Activated naive CD8-positive, alpha-beta T cell treated with anti-CD3 and anti-CD28 coated beads, Interleukin-2, amount 50 U/mL, for 16 hours (primary cell): ENCODE measurements at regions not wholly inside any gene's neighbourhood (a gene's known extent, or its start where the extent isn't known, plus 50 kb on each side); places are given as distances from the start of the nearest gene placed in this dataset.
"Not testable (repeated sequence)": the region's sequence is repeated elsewhere in the genome, so short reads cannot be mapped to it uniquely, and the experiment has no call there.

Source experiments
- DNase-seq: peaks from one replicate; pipeline ENCODE4 v3.0.0-alpha.2; 2020; ENCODE audit warnings: low read depth, low spot score

DNA sequence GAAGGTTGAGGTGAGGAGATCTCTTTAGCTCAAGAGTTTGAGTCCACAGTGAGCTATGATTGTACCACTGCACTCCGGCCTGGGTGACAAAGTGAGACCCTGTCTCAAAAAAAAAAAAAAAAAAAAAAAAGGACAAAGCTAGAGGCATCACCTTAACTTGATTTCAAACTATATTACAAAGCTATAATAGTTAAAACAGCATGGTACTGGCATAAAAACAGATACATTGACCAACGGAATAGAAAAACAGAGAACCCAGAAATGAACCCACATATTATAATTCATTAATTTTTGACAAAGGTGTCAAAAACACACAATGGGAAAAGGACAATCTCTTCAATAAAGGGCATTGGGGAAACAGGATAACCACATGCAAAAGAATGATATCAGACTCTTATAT, 50.8 kb upstream of the MBOAT1 start:
- DNase-seq = no peak

DNA sequence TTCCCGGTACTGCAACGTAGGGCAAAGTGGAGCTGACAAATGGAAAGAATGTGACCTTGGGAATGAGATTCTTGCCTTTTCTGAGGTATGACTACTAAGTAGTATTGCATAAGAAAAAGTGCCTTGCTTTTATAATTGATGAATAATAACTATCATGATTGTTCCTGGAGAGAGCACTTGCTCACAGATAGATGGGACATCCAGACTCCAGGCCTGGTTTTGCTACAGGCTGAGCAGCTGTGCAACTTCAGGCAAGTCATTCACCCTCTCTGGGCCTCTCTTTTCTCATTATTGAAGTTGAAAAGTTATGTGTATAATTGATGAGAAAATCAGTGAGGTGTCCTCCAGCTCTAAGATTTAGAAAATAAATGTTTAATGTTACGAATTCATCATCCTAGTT, 53.6 kb upstream of the MBOAT1 start:
- DNase-seq = no peak

DNA sequence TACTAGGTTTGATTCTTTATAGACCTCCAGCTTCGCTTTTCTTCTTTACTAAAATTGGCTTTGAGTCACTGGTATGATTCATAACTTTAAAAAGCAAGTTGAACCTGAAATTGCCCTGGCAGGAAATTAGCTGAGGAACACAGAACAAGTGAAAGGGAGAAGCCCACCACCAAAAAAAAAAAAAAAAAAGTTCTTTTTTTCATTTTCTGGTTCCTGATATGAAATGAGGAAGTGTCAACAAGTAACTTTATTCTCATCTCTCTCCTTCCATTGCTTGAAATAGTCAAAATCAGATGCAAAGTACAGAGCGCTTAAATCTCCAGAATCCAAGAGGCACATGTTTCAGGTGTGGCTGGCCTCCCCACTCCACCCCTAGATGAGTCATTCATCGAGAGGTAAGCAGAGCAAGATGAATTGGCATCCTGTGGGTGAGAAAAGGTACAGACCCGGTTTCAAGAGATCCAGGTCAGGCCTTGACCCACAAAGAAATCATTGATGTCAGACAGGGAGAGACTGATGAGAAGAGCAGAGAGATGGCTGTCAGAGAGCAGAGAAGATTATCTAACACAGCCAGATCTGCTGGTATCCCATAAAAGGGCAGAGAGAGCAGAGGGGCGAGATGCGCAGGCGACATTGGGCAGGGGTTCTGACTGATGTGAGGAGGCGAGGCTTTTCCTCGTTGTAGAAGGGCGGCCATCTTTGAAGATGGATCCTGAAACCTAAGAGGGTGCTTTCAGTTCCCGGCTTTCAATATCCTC, 54.8 kb upstream of the MBOAT1 start:
- no peak for DNase-seq

GRCh38 chr6:20269181-20269580, 56.9 kb upstream of the MBOAT1 start:
- no peak for DNase-seq

DNA sequence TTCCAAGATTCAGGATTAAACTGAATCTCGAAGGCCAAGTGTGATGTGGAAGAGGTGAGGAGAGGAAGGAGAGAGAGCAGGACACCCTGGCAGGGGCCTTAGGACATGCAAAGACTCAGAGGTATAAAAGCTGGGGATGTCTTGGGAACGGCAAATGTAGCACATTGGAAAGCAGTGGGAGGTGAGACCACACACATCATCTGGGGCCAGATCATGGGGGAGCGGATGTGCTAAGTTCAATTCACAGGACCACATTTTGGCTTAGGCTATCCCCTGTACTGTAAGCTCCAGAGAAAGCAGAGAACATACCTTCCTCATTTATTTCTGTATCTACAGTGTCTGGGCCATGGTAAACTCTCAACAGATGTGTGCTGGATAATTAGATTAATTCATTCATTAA, 59.5 kb upstream of the MBOAT1 start:
- DNase-seq = no peak

GRCh38 chr6:20274137-20274536, 61.9 kb upstream of the MBOAT1 start:
- no peak for DNase-seq

GRCh38 chr6:20275837-20276236, 63.6 kb upstream of the MBOAT1 start:
- DNase-seq = not testable (repeated sequence)

- DNase-seq = not testable (repeated sequence)
These were observed 65.5 kb upstream of the MBOAT1 start for GRCh38 chr6:20277724-20278123.

- DNase-seq = no peak
These were observed 66.8 kb upstream of the MBOAT1 start for GRCh38 chr6:20279051-20279450.

GRCh38 chr6:20279608-20280287, 67.5 kb upstream of the MBOAT1 start:
- no peak for DNase-seq

DNA sequence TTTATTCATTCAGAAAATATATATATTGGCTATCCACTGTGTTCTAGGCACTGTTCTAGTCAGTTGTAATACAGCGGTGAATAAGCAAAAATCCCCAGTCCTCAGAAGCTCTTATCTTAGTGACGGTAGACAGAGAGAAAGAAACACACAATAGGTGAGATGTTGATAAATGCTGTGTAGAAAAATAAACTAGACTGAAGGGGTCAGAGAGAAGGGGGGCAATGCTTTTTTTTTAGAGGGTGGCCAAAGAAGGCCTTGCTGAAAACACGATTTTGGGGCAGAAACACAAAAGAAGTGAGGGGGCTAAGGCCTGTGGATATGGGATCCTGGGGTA, 68.0 kb upstream of the MBOAT1 start:
- no peak for DNase-seq

- DNase-seq = no peak
These were observed 72.4 kb upstream of the MBOAT1 start for GRCh38 chr6:20284672-20285071.

- no peak for DNase-seq
These were observed 74.8 kb upstream of the MBOAT1 start for GRCh38 chr6:20286968-20287565.

GRCh38 chr6:20291764-20292580, 79.7 kb upstream of the MBOAT1 start:
- peak; percentile 56 for DNase-seq

- DNase-seq = no peak
These were observed 80.6 kb upstream of the MBOAT1 start for GRCh38 chr6:20292905-20293304.

DNA sequence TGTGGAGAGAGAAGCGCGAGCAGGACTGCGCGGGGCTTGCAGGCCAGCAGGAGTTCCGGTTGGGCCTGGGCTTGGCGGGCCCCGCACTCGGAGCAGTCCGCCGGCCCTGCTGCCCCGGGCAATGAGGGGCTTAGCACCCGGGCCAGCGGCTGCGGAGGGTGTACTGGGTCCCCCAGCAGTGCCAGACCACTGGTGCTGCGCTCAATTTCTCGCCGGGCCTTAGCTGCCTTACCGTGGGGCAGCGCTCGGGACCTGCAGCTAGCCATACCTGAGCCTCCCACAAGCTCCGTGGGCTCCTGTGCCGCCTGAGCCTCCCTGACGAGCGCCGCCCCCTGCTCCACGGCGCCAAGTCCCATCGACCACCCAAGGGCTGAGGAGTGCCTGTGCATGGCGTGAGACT, 89.0 kb upstream of the MBOAT1 start:
- no peak for DNase-seq

DNA sequence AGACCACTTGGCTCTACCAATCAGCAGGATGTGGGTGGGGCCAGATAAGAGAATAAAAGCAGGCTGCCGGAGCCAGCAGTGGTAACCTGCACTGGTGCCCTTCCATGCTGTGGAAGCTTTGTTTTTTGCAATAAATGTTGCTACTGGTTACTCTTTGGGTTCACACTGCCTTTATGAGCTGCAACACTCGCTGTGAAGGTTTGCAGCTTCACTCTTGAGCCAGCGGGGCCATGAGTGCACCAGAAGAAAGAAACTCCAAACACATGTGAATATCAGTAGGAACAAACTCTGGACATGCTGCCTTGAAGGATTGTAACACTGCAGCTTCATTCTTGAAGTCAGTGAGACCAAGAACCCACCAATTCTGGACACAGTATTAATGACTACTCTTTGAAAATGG, 89.9 kb upstream of the MBOAT1 start:
- no peak for DNase-seq

GRCh38 chr6:20302702-20303251, 90.5 kb upstream of the MBOAT1 start:
- no peak for DNase-seq

DNA sequence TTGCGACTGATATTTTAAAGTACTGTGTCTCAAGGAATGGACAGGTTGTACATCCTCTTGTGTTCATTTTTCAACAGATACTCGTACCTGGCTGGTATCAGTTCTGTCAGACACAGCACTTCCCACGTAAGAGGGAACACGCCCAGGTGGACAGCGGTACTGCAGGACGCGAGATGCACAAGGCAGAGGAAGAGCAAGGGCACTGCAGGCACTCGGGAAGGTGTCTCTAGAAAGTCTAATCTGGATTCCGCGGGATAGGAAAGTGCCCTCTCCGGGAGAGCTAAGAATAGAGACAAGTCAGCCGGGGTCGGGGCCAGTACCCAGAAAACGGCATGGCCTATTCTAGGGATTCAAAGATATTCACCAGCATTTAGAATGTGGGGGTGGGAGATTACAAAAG, 94.2 kb upstream of the MBOAT1 start:
- DNase-seq = no peak

DNA sequence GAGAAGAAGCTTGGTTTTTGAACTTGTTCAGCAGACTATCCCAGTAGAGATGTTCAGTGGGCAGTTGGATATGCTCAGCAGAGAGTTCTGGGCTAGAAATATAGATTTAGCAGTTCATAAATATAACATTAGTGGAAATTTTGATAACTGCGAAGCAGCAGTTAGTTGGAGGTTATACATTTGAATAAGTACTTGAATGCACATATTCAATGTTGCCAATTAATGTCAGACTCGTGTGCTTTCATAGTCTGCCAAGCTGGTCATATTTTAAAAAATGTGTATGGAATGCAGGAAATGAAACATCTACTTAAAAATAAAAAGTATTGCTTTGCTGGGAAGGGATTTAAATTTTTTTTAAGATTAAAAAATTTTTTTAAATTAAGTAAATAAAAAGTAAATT, 92.5 kb upstream of the E2F3 start:
- DNase-seq = no peak

GRCh38 chr6:20310185-20310584, 91.5 kb upstream of the E2F3 start:
- no peak for DNase-seq

- DNase-seq = no peak
These were observed 89.1 kb upstream of the E2F3 start for GRCh38 chr6:20312606-20313005.
